SK-N-SH (cell line): ENCODE measurements at regions not wholly inside any gene's neighbourhood (a gene's known extent, or its start where the extent isn't known, plus 50 kb on each side); places are given as distances from the start of the nearest gene placed in this dataset.

Experiments used
- CTCF ChIA-PET: fragments of 300-600, 350-600 bp; formaldehyde crosslinking; extraction: SDS; loops from one replicate; lab custom pipeline; 2021; lab: Yijun Ruan, JAX
- POLR2A ChIA-PET: fragments of 350-600 bp; sonication (Branson Sonifier 250); formaldehyde crosslinking; extraction: SDS; loops from one replicate; lab custom pipeline; 2020; ENCODE audit warnings: antibody characterized with exemption, inconsistent platforms; lab: Yijun Ruan, JAX
- DNase-seq: peaks from one replicate; pipeline ENCODE4 v3.0.0; 2012
- H2AFZ ChIP-seq: fragments of 200-600 bp; sonication (generic); 2 replicates; pipeline ENCODE4 v1.8.1; 2016; ENCODE audit warnings: antibody characterized with exemption, mild to moderate bottlenecking, low read depth
- H3F3A ChIP-seq: fragments of 200-600 bp; sonication (generic); replicated peaks from 2 replicates; pipeline ENCODE3; 2016; ENCODE audit warnings: antibody characterized with exemption, mild to moderate bottlenecking; ENCODE audit not compliant: insufficient read depth
- H3K27ac ChIP-seq, 2 experiments: fragments of 200-500 bp in 1 of 2; fragments of 200-600 bp in 1 of 2; sonication (Bioruptor generic) in 1 of 2; sonication (generic), shearing (Covaris generic) in 1 of 2; 2 replicates each; pipeline versions ENCODE4 v1.5.1 to v1.6.1; 2014 to 2016; ENCODE audit warnings: low read depth in 2 of 2, inconsistent platforms in 1 of 2, low read length in 1 of 2, mild to moderate bottlenecking in 1 of 2, mixed read lengths in 1 of 2
- H3K27me3 ChIP-seq: fragments of 200-600 bp; sonication (generic), shearing (Covaris generic); 2 replicates; pipeline ENCODE4 v1.6.1; 2016; ENCODE audit warnings: mixed run types; ENCODE audit not compliant: insufficient read depth
- H3K36me3 ChIP-seq, 2 experiments: fragments of 200-500 bp in 1 of 2; fragments of 200-600 bp in 1 of 2; sonication (Bioruptor generic) in 1 of 2; sonication (generic) in 1 of 2; replicated peaks in 1 of 2; 2 replicates each; pipeline versions ENCODE3 to v1.5.1; 2014 to 2016; ENCODE audit warnings: low read length in 1 of 2, mild to moderate bottlenecking in 1 of 2; ENCODE audit not compliant: insufficient read depth in 2 of 2, control insufficient read depth in 1 of 2
- H3K4me1 ChIP-seq, 2 experiments: fragments of 200-500 bp in 1 of 2; fragments of 200-600 bp in 1 of 2; sonication (Bioruptor generic) in 1 of 2; sonication (generic), shearing (Covaris generic) in 1 of 2; 2 replicates each; pipeline versions ENCODE4 v1.5.1 to v1.6.1; 2014 to 2016; ENCODE audit warnings: low read depth in 1 of 2, low read length in 1 of 2, mixed run types in 1 of 2; ENCODE audit not compliant: insufficient read depth in 2 of 2, control insufficient read depth in 1 of 2
- H3K4me2 ChIP-seq: fragments of 200-600 bp; sonication (generic), shearing (Covaris generic); 2 replicates; pipeline ENCODE4 v1.6.1; 2017; ENCODE audit warnings: mixed run types
- H3K4me3 ChIP-seq, 2 experiments: fragments of 200-500 bp in 1 of 2; fragments of 200-600 bp in 1 of 2; sonication (Bioruptor generic) in 1 of 2; sonication (generic), shearing (Covaris generic) in 1 of 2; 2 replicates each; pipeline versions ENCODE4 v1.5.1 to v1.8.1; 2014 to 2016; ENCODE audit warnings: low read depth in 2 of 2, inconsistent platforms in 1 of 2, low read length in 1 of 2, mild to moderate bottlenecking in 1 of 2, mixed read lengths in 1 of 2, moderate library complexity in 1 of 2
- H3K79me2 ChIP-seq: fragments of 200-600 bp; sonication (generic); 2 replicates; pipeline ENCODE4 v1.8.1; 2017; ENCODE audit warnings: mild to moderate bottlenecking; ENCODE audit not compliant: insufficient read depth
- H3K9ac ChIP-seq: fragments of 200-600 bp; sonication (generic); 2 replicates; pipeline ENCODE4 v1.6.1; 2017; ENCODE audit warnings: mixed run types
- H3K9me2 ChIP-seq: fragments of 200-600 bp; sonication (generic); 2 replicates; pipeline ENCODE4 v1.6.1; 2017; ENCODE audit warnings: mixed run types
- H3K9me3 ChIP-seq: fragments of 200-600 bp; sonication (generic); 2 replicates; pipeline ENCODE4 v1.6.1; 2017; ENCODE audit warnings: mixed run types, mild to moderate bottlenecking, moderate library complexity
- H4K20me1 ChIP-seq: fragments of 200-600 bp; sonication (generic); 2 replicates; pipeline ENCODE4 v1.6.1; 2017; ENCODE audit warnings: mild to moderate bottlenecking, mixed run types; ENCODE audit not compliant: insufficient read depth
- ELF1 ChIP-seq: IDR thresholded peaks from 2 replicates; pipeline ENCODE4 v1.4.0; 2012
- EP300 ChIP-seq, 2 experiments: IDR thresholded peaks; 2 replicates each; pipeline versions ENCODE4 v1.4.0 to v1.6.1; 2012; ENCODE audit warnings: borderline replicate concordance in 1 of 2, low read depth in 1 of 2, low read length in 1 of 2
- FOSL2 ChIP-seq: IDR thresholded peaks from 2 replicates; pipeline ENCODE4 v1.4.0; 2012; ENCODE audit warnings: low read depth, mild to moderate bottlenecking, moderate library complexity, borderline replicate concordance
- FOXJ3 ChIP-seq: sonication (generic); formaldehyde crosslinking; IDR thresholded peaks from 2 replicates; pipeline ENCODE4 v1.5.1; 2020; ENCODE audit warnings: mild to moderate bottlenecking, missing genetic modification reagents
- FOXM1 ChIP-seq: IDR thresholded peaks from 2 replicates; pipeline ENCODE4 v1.4.0; 2012; ENCODE audit warnings: low read depth, mild to moderate bottlenecking
- GABPA ChIP-seq: IDR thresholded peaks from 2 replicates; pipeline ENCODE4 v1.4.0; 2012; ENCODE audit warnings: low read depth, mild to moderate bottlenecking
- GATA2 ChIP-seq: sonication (generic); formaldehyde crosslinking; IDR thresholded peaks from 2 replicates; pipeline ENCODE4 v1.5.0; 2020; ENCODE audit warnings: mild to moderate bottlenecking, missing genetic modification reagents
- JUND ChIP-seq: IDR thresholded peaks from 2 replicates; pipeline ENCODE4 v1.4.0; 2012
- MEF2A ChIP-seq: IDR thresholded peaks from 2 replicates; pipeline ENCODE4 v1.4.0; 2012; ENCODE audit warnings: low read depth, borderline replicate concordance
- RAD21 ChIP-seq: IDR thresholded peaks from 2 replicates; pipeline ENCODE4 v1.6.1; 2012; ENCODE audit warnings: mild to moderate bottlenecking, low read length
- RXRA ChIP-seq: IDR thresholded peaks from 2 replicates; pipeline ENCODE4 v1.4.0; 2012; ENCODE audit warnings: low read depth, mild to moderate bottlenecking, borderline replicate concordance
- SMC3 ChIP-seq: IDR thresholded peaks from 2 replicates; pipeline ENCODE4 v1.6.1; 2012; ENCODE audit warnings: low read depth, low read length, improper control_type of control experiment
- TCF12 ChIP-seq: IDR thresholded peaks from 2 replicates; pipeline ENCODE4 v1.4.0; 2012
- YY1 ChIP-seq: IDR thresholded peaks from 2 replicates; pipeline ENCODE4 v1.4.0; 2012; ENCODE audit warnings: low read depth, mild to moderate bottlenecking
- WGBS: methylation state at CpG from one replicate; pipeline ENCODE4 v1.1.6; 2017; ENCODE audit warnings: low lambda C conversion rate; 5-methylcytosine and 5-hydroxymethylcytosine counted together
- TF ChIP-seq, protein P1 (sequence below): fragments of 150-350 bp; IDR thresholded peaks from 2 replicates; pipeline ENCODE4 v1.6.1; 2017; ENCODE audit warnings: antibody characterized with exemption, low read length, low read depth, borderline replicate concordance
- TF ChIP-seq, protein P2 (sequence below): IDR thresholded peaks from 2 replicates; pipeline ENCODE4 v1.4.0; 2012; ENCODE audit warnings: low read depth, borderline replicate concordance
- TF ChIP-seq, protein P3 (sequence below): IDR thresholded peaks from 2 replicates; pipeline ENCODE4 v1.4.0; 2012; ENCODE audit warnings: low read depth, borderline replicate concordance
- TF ChIP-seq, protein P4 (sequence below): IDR thresholded peaks from 2 replicates; pipeline ENCODE4; 2012
- TF ChIP-seq, protein P5 (sequence below): fragments of 150-350 bp; IDR thresholded peaks from 2 replicates; pipeline ENCODE4 v1.6.1; 2016; ENCODE audit warnings: mild to moderate bottlenecking, low read depth, low read length

DNA sequence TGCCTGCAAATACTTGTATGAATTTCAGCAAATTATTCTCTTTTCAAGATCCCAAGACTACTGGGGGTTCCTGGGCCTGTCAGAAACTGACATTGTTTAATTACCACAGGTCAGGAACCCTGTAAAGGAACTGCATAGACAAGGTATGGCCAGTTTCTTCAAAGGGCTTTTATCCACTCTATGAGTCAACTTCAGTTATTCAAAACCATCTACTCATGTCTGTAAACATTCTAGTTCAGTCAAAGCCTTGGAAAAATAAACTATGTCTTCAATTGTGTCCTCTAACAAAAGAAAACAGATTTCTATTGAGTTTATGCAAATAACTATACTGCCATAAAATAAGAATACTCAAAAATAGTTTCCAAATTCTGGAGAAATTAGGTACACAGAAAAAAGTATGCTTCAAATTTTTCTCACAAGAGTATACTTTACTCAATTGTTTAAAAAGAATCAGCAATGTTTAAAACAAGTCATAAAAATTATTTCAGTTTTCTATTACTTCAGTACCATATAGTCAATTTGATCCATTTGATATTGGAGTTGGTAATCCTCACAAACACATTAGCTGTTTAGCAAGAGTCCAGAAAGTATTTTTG is 486.4 kb upstream of the PCDH20 start (continued):
- TF ChIP-seq, protein P1, sequence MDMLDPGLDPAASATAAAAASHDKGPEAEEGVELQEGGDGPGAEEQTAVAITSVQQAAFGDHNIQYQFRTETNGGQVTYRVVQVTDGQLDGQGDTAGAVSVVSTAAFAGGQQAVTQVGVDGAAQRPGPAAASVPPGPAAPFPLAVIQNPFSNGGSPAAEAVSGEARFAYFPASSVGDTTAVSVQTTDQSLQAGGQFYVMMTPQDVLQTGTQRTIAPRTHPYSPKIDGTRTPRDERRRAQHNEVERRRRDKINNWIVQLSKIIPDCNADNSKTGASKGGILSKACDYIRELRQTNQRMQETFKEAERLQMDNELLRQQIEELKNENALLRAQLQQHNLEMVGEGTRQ, result no peak
- no peak for TF ChIP-seq GABPA
- TF ChIP-seq, protein P2, sequence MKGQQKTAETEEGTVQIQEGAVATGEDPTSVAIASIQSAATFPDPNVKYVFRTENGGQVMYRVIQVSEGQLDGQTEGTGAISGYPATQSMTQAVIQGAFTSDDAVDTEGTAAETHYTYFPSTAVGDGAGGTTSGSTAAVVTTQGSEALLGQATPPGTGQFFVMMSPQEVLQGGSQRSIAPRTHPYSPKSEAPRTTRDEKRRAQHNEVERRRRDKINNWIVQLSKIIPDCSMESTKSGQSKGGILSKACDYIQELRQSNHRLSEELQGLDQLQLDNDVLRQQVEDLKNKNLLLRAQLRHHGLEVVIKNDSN, result no peak
- TF ChIP-seq, protein P3, sequence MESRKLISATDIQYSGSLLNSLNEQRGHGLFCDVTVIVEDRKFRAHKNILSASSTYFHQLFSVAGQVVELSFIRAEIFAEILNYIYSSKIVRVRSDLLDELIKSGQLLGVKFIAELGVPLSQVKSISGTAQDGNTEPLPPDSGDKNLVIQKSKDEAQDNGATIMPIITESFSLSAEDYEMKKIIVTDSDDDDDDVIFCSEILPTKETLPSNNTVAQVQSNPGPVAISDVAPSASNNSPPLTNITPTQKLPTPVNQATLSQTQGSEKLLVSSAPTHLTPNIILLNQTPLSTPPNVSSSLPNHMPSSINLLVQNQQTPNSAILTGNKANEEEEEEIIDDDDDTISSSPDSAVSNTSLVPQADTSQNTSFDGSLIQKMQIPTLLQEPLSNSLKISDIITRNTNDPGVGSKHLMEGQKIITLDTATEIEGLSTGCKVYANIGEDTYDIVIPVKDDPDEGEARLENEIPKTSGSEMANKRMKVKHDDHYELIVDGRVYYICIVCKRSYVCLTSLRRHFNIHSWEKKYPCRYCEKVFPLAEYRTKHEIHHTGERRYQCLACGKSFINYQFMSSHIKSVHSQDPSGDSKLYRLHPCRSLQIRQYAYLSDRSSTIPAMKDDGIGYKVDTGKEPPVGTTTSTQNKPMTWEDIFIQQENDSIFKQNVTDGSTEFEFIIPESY, result no peak

DNA sequence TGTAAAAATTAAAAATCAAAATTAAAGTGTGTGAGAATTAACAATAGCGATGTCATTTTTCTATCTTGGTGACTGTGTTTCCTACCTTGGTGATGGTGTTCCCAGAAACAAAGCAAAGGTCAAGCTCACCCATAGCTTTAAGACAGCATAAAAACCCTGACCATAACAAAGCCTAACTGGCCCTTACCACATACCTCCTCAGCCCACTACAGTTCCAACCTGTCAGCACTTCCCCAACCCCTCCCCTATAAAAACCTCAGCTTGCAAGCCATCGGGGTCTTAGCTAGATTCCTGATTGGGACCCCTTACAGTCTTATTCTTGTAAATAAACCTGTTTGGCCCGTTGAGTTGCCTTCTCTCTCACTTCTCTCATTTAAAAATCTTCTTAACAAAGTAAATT is 484.4 kb upstream of the PCDH20 start:
- WGBS, result 35% methylated on average over 3 of the region's 3 CpGs
- TF ChIP-seq GATA2 (CRISPR knock-in tag), result no peak
- TF ChIP-seq SMC3, result no peak
- TF ChIP-seq, protein P1, result no peak
- no peak for TF ChIP-seq RAD21
- TF ChIP-seq, protein P4, sequence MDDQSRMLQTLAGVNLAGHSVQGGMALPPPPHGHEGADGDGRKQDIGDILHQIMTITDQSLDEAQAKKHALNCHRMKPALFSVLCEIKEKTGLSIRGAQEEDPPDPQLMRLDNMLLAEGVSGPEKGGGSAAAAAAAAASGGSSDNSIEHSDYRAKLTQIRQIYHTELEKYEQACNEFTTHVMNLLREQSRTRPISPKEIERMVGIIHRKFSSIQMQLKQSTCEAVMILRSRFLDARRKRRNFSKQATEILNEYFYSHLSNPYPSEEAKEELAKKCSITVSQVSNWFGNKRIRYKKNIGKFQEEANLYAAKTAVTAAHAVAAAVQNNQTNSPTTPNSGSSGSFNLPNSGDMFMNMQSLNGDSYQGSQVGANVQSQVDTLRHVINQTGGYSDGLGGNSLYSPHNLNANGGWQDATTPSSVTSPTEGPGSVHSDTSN, result no peak
- TF ChIP-seq FOSL2, result no peak
- TF ChIP-seq FOXM1, result no peak
- no peak for TF ChIP-seq EP300 (IDR thresholded peaks at IDR 0.05; ENCODE audit: borderline replicate concordance in 1 of 2, low read depth in 1 of 2, low read length in 1 of 2)
- TF ChIP-seq, protein P2, result no peak
- TF ChIP-seq RXRA, result no peak
- no peak for TF ChIP-seq JUND
- TF ChIP-seq GABPA, result no peak
- TF ChIP-seq, protein P5, sequence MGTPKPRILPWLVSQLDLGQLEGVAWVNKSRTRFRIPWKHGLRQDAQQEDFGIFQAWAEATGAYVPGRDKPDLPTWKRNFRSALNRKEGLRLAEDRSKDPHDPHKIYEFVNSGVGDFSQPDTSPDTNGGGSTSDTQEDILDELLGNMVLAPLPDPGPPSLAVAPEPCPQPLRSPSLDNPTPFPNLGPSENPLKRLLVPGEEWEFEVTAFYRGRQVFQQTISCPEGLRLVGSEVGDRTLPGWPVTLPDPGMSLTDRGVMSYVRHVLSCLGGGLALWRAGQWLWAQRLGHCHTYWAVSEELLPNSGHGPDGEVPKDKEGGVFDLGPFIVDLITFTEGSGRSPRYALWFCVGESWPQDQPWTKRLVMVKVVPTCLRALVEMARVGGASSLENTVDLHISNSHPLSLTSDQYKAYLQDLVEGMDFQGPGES, result no peak
- TF ChIP-seq FOXJ3 (CRISPR knock-in tag), result no peak
- TF ChIP-seq YY1, result no peak
- no peak for TF ChIP-seq TCF12
- no peak for TF ChIP-seq ELF1
- TF ChIP-seq MEF2A, result no peak

More for the DNA sequence above, 484.4 kb upstream of the PCDH20 start:
- Histone ChIP-seq H3K27ac (no peak overlapping the region), H4K20me1 (no peaks in the 10 kb centered on the region), H2AFZ (no peak overlapping the region), H3K9me2 (no peaks in the 10 kb centered on the region), H3K9me3 (no peaks in the 10 kb centered on the region), H3K4me1 (peaks cover 0 to 2% of the 10 kb centered on the region in 2 experiments; a peak in 1 of 4 replicates), H3F3A (no peaks in the 10 kb centered on the region), H3K4me2 (no peak overlapping the region), H3K9ac (no peak overlapping the region), H3K27me3 (no peaks in the 10 kb centered on the region), H3K36me3 (no peaks in the 10 kb centered on the region), H3K79me2 (no peaks in the 10 kb centered on the region), H3K4me3 (no peak overlapping the region)
- CTCF ChIA-PET, result no interaction called here
- no peak for DNase-seq
- POLR2A ChIA-PET, result no interaction called here
